Stimulated activated CD8-positive, alpha-beta memory T cell treated with anti-CD3 and anti-CD28 coated beads, Interleukin-7, amount 100 ng/mL, for 1 hour (primary cell): ENCODE measurements at regions not wholly inside any gene's neighbourhood (a gene's known extent, or its start where the extent isn't known, plus 50 kb on each side); places are given as distances from the start of the nearest gene placed in this dataset.

ENCODE experiments used
- DNase-seq, 2 donors: peaks; one replicate each; pipeline ENCODE4 v3.0.0-alpha.2; 2020; ENCODE audit warnings: low read depth in 2 of 2

DNA sequence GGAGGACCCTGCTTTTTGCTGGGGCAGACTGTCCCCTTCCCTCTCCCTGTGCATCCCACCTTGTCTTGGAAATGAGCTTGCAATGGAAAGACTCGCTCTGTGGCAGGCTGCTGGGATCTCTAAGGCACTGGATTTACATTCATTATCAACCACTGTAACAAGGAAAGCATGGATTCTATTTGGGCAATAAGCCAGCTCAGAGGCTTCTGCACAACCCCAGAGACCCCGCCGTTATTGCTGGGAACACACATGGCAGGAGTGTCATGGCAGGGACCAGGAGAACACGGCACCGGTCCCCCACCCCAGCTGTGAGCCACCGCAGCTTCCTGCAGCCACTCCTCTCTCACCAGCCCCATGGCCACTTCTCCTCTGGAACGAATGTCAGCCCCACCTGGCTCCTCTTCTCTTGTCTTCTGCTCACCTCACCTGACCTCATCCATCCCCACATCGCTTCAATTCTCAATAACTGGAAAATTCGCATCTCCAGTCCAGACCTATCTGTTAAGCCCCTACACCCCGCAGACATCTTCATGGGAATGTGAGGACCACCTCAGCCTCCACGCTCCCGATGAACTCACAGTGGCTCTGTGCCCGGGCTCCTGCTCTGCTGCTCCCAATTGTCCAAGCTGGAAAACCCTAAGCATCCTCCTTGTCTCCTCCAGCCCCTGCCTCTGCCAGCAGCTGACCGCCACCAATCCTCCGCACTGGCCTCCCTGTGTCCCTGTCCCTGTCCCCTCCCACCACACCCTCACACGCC lies 181.5 kb downstream of the USP12 start:
- no peak for DNase-seq

DNA sequence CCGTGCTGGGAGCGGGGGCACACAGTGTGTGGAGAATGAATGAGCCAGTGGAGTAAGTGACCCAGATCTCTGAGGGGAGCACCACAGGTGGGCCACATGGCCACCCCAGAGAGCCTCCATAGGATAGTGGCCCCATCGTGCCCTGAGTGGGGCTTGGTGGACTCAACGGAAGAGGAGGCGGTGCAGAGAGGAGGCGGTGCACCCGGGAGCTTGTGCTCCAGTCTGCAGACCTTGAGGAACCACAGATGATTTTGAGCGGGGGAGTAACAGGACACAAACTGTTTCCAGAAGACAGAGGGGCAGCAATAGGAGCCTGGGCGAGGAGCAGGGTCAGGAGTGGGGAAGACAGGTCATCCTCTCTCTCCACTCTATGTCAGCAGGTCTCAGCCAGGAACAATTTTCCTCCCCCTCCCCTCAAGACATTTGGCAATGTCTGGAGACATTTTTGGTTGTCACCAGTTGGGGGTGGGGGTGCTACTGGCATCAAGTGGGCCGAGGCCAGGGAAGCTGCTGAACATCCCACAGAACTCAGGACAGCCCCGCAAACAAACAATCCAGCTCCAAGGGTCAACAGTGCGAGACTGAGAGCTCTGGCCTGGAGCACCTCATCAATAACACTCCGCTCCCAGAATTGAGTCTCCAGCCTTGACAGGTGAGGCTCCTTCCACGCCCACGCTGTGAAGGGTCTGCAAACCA lies 182.2 kb downstream of the USP12 start:
- DNase-seq: no peak

DNA sequence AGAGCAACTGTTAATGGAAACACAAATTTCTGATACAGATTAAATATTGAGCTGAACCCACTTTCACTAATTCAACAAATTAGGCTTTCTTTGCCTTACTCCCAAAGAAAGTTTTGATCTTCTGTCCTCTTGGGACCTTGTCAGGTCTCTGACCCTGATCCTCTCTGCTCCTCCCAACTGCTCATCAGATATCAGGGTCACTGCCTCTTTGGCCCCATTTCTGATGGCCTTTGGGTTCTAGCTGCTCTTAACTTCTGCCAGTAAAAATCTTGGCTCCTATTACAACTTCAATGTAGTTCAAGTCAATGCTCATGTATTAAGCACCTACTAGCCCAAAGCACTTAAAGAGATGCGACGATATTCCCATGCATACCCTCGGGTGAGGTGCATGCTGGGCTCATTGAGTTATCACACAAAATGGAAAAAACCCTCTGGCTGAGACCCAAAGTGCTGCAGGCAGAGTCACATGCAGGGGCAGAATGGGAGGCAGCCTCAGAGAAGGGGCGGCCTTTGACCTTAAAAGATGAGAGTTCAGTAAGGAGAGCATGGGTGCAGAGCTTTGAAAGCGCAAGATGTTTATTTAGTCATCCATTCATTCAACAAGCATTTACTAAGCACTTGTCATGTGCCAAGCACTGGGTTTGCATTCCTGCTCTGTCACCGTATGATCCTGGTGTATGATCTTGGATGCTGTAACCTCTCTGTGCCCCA lies 183.4 kb downstream of the USP12 start:
- DNase-seq: no peak

DNA sequence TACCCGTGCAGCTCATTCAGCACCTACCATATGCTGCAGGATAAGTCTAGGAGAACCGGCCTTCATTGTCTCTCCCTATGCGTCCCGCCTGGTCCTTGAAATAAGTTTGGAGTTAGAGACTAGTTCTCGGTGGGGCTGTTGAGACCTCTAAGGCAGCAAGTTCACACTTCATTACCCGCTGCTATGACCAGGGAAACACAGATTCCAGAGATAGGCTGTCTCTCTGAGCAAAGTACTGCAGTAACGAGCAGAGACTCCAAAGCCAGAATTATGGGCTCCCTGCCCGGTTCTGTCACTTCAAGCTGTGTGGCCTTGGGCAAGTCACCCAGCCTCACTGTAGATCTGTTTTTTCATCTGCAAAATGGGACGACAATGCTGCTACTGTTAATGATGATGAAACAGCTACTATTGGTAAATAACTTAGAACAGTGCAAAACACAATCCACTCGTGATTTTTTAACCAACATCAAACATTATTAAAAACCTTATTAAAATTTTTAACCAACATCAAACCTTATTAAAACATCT lies 184.1 kb downstream of the USP12 start:
- no peak for DNase-seq

DNA sequence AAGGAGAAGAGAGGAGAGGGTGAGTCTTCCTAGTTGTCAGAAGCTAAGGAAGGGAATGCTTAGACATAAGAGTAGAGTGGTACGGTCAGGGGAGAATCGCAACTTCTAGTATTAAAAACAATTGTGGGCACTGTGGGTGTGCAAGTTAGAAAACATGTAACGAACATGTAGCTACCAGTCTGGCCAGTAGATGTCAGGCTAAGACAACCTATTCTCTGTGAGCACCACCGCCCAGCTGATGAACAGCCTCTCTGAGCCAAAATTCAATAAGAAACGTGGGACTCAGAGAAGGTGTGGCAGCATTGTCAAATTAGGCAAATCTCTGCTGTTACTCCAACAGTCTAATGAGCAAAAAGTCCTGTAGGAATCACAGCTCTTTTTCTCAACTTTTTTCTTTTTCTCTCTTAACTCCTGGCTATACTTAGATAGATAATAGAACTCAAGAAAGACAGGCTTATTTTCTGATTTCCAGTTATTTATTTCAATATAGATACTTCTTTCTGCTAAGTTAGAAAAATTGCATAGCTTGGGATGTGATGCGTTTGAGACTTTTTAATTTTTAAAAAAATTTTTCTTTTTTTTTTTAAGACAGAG lies 186.2 kb downstream of the USP12 start:
- peak; percentile 31 to 49 for DNase-seq

DNA sequence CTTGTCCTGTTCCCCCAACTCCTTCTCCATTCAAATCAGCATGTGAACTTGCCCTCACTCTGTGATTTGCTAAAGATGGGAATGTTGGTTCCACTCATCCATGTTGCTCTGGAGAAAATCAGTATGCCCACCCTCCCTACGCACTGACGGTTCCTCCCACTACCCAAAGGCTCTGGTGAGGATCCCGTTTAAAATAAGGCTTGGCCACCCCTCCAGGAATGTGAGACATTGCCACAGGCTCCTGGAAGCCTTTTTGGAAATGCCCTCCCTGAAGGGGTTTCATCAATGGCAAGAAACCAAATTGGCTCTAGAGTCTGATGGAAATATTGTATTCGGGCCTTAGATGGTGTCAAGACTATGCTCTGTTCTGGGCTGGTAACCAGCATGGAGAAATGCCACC lies 187.3 kb downstream of the USP12 start:
- DNase-seq: no peak

DNA sequence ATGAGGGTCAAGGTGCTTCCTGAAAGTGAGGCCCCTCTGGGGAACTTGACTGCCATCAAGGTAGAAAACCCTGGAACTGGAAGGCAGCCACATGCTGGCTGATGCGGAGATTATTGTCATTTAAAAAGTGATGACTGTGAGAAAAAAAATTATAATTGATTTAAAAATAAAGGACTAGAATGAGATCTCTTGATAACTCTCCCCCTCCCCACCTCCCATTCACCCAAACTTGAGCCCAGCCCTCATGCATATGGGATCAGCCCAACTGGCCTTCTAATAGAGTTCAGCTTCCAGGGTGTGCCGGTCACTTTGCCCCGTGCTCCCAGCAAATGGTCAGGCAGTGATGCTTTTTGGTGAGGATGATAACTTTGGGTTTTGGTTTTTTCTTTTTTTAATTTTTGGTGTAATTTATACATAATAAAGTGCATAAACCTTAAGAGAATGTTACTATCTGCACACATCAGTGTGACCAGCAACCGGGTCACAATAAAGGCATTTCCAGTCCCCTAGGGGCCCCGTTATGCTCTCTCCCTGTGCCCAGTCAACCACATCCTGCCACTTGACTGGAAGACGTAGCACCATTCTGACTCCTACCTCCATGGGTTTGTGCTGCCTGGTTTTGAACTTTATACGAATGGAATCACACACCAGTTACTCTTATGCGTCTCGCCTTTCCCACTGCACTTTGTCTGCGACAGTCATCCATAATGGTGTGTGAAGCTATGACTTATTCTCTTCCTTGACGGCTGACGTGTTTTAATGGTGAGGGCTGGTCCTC lies 187.9 kb downstream of the USP12 start:
- no peak for DNase-seq

DNA sequence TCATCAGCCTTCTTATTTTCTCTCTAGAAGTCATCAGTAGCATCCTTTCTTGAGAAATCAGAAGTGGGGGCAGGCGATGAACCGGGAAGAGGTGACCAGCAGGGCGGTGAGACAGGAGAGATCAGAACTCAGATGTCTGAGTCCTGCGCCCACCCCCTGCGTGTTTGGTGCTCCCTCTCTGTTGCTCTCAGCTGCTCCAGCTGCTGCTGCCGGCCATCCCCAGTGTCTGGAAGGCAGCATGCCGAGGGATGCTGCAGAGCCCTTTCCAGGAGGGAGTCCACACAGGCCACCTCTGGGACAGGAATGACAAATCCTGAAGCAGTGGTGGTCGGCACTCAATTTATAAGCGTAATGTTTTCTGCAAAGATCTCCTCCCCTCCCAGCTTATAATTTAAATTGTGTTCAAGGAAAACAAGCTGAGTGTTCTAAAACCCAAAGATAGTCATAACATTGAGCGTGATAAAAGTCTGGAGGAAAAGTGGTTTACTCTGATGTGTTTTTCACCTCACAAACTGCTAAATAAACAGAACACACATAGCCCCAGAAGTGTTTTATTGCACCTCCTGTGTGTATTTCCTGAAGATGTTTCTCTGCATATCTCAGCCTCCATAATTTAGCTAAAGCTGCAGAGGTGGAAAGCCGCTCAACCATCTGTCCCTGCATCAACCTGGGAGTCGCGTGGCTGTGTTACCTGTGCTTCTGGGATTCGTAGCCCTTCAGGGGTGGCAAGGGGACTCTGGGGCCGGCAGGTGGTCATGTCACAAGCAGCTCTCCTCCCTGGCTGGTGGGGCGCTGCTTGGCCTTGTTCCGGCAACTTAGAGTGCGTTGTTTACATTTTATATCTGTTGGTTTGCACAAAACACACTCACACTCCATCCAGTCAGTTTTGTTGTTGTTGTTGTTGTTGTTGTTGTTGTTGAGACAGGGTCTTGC lies 191.2 kb downstream of the USP12 start:
- no peak for DNase-seq

DNA sequence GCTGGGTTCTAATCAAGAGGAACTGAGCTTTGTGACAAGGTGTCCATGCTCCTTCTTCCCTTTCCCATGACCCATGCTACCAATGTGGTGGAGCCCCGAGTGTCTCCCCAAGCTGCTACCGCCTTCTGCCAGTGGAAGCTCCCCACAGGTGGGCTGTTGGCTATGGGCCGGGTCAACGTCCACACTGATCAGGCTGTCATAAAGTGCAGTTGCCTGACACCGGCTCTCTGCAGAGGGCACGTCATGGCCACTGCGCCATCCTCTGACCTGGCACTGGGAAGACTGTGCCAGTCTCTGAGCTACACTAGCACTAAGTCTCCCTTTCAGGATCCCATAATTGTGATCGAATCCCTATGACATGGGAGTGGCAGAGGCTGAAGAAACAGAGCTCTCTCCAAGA lies 192.3 kb downstream of the USP12 start:
- no peak for DNase-seq

DNA sequence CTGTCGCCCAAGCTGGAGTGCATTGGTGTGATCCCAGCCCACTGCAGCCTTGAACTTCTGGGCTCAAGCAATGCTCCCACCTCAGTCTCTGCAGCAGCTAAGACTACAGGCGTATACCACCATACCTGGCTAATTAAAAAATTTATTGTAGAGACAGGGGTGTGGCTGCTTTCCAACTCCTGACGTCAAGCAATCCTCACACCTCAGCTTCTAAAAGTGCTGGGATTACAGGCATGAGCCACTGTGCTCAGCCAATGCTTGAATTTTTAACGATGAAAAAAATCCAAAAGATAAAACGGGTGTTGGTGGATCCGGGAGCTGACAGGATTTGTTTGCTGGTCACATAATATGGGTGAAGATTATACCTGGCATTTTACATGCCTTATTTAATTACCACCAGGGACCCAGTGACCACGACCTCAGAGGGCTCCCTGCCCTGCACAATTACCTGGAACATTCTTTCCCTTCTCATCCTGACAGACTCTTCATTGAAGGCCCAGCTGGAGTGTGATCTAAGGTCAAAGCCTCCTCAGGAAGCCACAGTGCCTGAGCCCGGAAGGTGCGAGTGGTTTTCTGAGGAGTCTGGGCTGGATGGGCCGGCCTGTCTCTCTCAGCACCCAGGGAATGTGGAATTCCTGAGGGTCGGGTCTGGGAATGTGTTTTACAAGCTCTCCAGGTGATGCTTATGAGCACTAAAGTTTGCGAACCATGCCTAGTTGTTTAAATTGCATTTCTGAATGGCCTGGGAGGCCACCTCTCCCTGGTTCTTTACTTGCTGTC lies 193.3 kb downstream of the USP12 start:
- no peak for DNase-seq

DNA sequence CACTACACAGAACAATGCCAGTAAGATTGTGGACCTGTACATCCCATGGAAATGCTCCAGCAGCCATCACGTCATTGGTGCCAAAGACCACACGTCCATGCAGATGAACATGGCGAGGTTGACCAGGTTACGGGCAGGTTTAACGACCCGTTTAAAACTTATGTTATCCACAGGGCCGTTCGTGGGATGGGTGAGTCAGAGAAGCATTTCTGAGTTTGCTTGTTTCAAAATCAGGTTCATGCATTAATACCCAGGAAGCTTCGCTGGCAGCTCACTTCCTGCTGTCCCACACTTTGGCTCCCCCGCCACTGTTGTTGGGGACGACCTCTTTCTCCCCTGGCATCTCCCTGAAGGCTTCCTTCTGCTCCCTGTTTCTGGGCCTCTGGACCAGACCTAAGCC lies 194.1 kb downstream of the USP12 start:
- no peak for DNase-seq

DNA sequence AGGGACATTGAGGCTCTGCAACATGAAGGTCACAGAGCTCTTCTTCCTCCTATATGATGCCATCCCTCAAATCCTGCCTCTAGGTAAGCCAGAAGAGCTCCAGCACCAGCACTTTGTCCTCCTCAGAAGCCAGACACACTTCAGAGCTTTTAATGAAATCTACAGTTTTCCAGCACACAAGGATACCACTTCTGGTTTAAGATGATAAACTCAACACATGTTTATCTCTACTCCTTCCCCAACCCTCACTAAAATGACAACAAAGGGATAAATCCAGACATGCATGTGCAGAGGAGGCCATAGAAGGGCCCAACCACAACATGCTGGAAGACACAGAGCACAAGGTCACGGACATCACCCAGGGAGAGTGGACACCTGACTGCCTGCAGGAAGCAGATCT lies 195.3 kb downstream of the USP12 start:
- DNase-seq: no peak

DNA sequence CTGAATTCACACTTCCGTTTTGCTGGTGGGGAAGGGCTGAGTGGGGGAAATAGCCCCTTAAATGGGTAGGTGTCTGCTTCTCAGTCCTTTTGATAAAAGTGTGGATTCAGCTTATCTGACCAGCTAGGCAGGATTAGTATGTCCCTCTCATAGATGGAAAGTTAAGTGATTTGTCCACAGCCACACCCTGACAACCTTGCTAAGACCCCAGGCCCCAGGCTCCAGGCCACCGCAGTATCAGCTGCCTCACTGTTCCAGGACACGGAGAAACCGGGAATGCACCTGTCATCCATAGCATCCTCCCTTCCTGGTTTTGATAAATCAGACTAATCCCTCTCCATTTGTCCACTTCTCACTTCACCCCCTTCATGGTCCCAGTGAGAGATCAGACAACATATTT lies 197.7 kb downstream of the USP12 start:
- DNase-seq: no peak

DNA sequence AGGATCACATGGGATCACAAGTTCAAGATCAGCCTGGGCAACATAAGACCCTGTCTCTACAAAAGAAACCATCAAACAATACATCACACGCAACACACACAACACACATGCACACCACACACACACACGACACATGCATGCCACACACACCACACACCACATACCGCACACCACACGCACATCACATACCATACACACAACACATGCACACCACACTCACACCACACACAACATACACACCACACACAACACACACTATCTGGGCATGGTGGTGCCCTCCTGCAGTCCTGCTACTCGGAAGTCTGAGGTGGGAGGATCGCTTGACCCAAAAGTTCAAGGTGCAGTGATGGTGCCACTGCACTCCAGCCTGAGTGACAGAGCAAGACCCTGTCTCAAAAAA lies 198.3 kb downstream of the USP12 start:
- no peak for DNase-seq

DNA sequence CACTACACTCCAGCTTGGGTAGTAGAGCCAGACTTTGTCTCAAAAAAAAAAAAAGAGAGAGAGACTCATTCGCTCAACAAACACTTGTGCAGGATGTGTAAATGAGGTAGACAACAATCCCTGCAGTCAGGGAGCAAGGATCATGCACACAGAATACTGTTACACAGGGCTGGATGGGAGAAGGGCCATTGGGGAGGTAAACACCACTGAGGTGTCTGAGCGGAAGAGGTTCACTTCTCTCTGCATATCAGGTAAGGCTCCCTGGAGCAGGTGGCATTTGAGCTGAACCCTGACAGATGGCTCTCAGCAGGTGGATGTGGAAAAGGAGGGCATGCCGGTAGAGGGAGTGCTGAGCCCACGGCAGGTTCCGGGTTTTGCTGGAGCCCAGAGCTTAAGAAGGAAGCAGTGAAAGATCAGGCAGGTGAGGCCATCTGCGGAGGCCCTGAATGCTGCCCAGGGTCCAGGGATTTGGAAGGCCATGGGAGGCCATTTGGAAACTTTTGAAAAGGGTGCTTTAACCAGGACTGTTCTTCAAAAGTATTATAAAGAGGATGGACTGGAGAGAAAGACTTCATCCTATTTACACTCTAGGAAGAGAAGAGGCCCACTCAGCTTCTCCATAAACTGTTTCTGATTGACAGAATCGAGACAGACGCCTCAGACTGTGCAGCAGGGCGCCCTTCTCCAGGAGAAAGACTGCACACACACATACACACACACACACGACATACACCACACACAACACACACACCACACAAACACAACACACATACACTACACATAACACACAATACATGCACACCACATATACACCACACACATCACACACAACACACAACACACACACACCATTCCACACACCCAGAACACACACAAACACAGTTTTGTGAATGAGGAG lies 199.4 kb downstream of the USP12 start:
- no peak for DNase-seq

DNA sequence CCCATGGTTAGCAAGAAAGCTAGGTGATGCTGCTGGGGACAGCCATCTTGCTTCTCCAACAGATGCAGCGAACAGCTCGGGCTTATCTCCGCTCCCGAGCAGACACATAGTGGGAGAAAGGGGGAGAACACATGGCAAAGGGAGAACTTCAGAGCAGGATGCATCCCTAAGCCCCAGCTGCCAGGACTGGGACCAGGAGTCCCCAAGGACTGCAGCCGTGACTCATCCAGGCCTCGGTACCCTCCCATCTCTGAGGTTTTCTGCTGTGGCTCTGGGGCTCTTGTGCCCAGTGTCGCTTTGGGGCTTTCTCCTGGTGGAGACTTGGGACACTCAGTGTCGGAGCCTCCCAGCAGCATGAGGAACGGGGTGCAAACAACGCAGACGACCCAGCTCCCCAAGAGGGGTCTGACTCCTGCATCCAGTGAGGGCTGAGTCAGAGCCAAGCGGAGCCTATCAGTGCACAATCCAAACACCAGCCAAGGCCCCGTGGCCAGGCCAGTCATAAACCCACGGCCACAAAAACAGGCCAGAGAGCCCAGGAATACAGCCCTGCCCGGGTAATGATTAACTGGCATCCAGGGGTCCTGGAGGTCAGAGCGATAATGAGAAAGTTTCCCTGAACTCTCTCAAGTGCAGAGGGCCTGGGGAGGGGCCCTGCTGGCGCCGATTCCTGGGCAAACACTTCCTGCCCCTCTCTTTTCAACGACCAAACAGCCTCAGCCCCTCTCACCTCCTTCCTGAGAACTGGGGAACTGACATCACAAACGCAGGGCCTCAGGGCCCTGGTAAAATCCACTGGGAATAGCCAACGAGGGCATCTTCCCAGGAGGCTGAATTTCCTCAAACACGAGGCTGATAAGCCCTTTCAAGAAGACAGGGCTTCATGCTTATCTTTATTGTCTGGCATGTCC lies 202.9 kb downstream of the USP12 start:
- no peak for DNase-seq
